Caco-2 (cell line): ENCODE measurements at regions not wholly inside any gene's neighbourhood (a gene's known extent, or its start where the extent isn't known, plus 50 kb on each side); places are given as distances from the start of the nearest gene placed in this dataset.

Experiments
- BruUV-seq: library from RNA; stranded (reverse); fragments of 400-500 nt; replicated peaks from 2 replicates; lab custom pipeline; 2021; lab: Mats Ljungman, UMichigan
- CTCF ChIA-PET: fragments of 300-600 bp; sonication (Branson Sonifier 250); formaldehyde crosslinking; loops from one replicate; lab custom pipeline; 2022; ENCODE audit warnings: antibody characterized with exemption; lab: Charles Lee
- POLR2A ChIA-PET: fragments of 300-600 bp; sonication (Branson Sonifier 250); formaldehyde crosslinking; loops from one replicate; lab custom pipeline; 2022; ENCODE audit warnings: antibody characterized with exemption; lab: Charles Lee
- DNase-seq, 2 experiments: peaks; one replicate each; pipeline versions ENCODE4 v3.0.0 to v3.0.0-alpha.2; 2020 to 2022
- H3K27me3 ChIP-seq: replicated peaks from 2 replicates; pipeline ENCODE4 v1.6.0; 2011; ENCODE audit warnings: low read length; ENCODE audit not compliant: control insufficient read depth, insufficient read depth
- H3K36me3 ChIP-seq: 2 replicates; pipeline ENCODE4 v1.5.1; 2011; ENCODE audit warnings: low read length; ENCODE audit not compliant: control insufficient read depth, insufficient read depth
- H3K4me1 ChIP-seq: fragments of 250-450 bp; sonication (Bioruptor Pico); 2 replicates; pipeline ENCODE4 v1.5.1; 2020; ENCODE audit warnings: mild to moderate bottlenecking
- H3K4me3 ChIP-seq: 2 replicates; pipeline ENCODE4 v1.5.1; 2011; ENCODE audit warnings: low read depth, mild to moderate bottlenecking, control low read depth, low read length
- H3K9me3 ChIP-seq: fragments of 250-450 bp; sonication (Bioruptor Pico); 2 replicates; pipeline ENCODE4 v1.5.1; 2020; ENCODE audit warnings: mild to moderate bottlenecking, moderate library complexity
- H3K27ac Mint-ChIP-seq: one replicate; pipeline ENCODE4 v1.8.0; 2022; ENCODE audit warnings: mixed read lengths; ENCODE audit not compliant: unreplicated experiment
- H3K27me3 Mint-ChIP-seq: one replicate; pipeline ENCODE4 v1.8.0; 2022; ENCODE audit warnings: mixed read lengths; ENCODE audit not compliant: insufficient read depth, unreplicated experiment
- H3K36me3 Mint-ChIP-seq: one replicate; pipeline ENCODE4 v1.8.0; 2022; ENCODE audit warnings: mild to moderate bottlenecking, mixed read lengths; ENCODE audit not compliant: insufficient read depth, unreplicated experiment
- H3K4me1 Mint-ChIP-seq: one replicate; pipeline ENCODE4 v1.8.0; 2022; ENCODE audit warnings: low read depth, mixed read lengths; ENCODE audit not compliant: unreplicated experiment
- H3K4me3 Mint-ChIP-seq: one replicate; pipeline ENCODE4 v1.8.0; 2022; ENCODE audit warnings: mild to moderate bottlenecking, moderate library complexity, mixed read lengths; ENCODE audit not compliant: unreplicated experiment
- H3K9me3 Mint-ChIP-seq: one replicate; pipeline ENCODE4 v1.8.0; 2022; ENCODE audit warnings: mixed read lengths; ENCODE audit not compliant: unreplicated experiment
- intact Hi-C: fragments of 100-400 bp; cut with micrococcal nuclease; formaldehyde crosslinking; loops from one replicate; pipeline ENCODE4 v1.10.0; 2022; ENCODE audit not compliant: unreplicated experiment
- TF ChIP-seq, protein P1 (sequence below), 2 experiments: fragments of 200-600 bp in 1 of 2; IDR thresholded peaks; 1 replicate in 1 of 2; 2 replicates in 1 of 2; pipeline versions ENCODE4 v1.5.1 to v1.8.0; 2011 to 2022; ENCODE audit warnings: antibody characterized with exemption in 1 of 2, control low read depth in 1 of 2, inconsistent platforms in 1 of 2, low read depth in 1 of 2, low read length in 1 of 2, mild to moderate bottlenecking in 1 of 2, moderate library complexity in 1 of 2; ENCODE audit not compliant: insufficient read depth in 1 of 2, severe bottlenecking in 1 of 2, unreplicated experiment in 1 of 2

DNA sequence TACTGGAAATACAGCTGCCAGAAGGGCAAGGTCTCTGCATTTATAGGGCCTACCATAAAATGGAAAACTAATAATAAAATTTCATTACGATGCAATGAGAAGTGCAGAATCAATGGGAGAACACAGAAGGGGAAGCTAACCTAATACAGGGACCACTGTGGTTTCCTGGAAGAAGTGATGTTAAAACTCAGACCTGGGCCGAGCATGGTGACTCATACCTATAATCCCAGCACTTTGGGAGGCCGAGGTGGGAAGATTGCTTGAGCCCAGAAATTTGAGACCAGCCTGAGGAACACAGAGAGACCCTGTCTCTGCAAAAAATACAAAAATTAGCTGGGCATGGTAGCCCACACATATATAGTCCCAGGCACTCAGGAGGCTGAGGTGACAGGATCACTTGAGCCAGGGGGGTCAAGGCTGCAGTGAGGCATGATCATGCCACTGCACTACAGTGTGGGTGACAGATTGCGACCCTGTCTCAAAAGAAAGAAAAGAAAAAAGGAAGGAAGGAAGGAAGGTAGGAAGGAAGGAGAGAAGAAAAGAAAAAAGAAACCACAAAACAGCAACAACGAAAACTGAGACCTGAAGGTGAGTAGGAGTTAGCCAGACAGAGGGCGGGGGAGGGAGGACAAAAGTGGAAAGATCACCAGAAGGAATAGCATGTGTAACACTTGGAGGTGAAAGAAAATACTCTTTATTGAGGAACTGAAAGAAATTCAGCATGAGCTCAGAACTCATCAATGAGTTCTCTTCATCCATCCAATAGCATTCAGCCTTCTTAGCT lies 58.3 kb upstream of the DTNA start:
- Mint-ChIP-seq H3K4me3 (no peak overlapping the region), H3K36me3 (no peaks in the 10 kb centered on the region), H3K4me1 (peaks cover 8% of the 10 kb centered on the region), H3K27ac (no peak overlapping the region), H3K27me3 (no peaks in the 10 kb centered on the region), H3K9me3 (no peaks in the 10 kb centered on the region)
- POLR2A ChIA-PET, result no interaction called here
- no peak overlapping the region for H3K4me3 ChIP-seq
- no peaks in the 10 kb centered on the region for H3K27me3 ChIP-seq
- H3K4me1 ChIP-seq, result no peaks in the 10 kb centered on the region
- H3K36me3 ChIP-seq, result no peaks in the 10 kb centered on the region
- intact Hi-C loops, result no loop called here
- CTCF ChIA-PET, result no interaction called here
- BruUV-seq, result no TSS peak
- no peaks in the 10 kb centered on the region for H3K9me3 ChIP-seq
- TF ChIP-seq, protein P1, sequence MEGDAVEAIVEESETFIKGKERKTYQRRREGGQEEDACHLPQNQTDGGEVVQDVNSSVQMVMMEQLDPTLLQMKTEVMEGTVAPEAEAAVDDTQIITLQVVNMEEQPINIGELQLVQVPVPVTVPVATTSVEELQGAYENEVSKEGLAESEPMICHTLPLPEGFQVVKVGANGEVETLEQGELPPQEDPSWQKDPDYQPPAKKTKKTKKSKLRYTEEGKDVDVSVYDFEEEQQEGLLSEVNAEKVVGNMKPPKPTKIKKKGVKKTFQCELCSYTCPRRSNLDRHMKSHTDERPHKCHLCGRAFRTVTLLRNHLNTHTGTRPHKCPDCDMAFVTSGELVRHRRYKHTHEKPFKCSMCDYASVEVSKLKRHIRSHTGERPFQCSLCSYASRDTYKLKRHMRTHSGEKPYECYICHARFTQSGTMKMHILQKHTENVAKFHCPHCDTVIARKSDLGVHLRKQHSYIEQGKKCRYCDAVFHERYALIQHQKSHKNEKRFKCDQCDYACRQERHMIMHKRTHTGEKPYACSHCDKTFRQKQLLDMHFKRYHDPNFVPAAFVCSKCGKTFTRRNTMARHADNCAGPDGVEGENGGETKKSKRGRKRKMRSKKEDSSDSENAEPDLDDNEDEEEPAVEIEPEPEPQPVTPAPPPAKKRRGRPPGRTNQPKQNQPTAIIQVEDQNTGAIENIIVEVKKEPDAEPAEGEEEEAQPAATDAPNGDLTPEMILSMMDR (IDR thresholded peaks at IDR 0.05; ENCODE audit: insufficient read depth in 1 of 2, low read depth in 1 of 2, low read length in 1 of 2, severe bottlenecking in 1 of 2, unreplicated experiment in 1 of 2), result no peak
- DNase-seq, result no peak

DNA sequence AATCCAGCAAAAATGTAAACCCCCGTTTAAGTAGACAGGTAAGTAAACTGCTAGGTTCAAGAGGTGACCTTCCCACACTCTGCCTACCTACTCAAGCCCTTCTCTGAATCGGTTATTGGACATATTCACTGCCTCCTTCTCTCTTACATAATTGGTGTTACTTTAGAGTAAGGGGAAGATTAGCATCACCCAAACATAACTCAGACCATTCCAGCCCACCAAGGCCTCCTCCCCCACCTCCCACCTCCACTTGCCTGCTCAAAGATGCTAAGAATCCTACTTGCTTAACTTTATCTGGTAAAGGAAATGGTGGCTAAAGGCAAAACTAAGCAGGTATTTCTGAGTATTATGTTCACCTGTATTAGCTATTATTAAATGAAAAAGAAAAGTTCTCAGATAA lies 55.0 kb upstream of the DTNA start:
- Mint-ChIP-seq H3K27ac (no peak overlapping the region), H3K4me3 (no peak overlapping the region), H3K9me3 (no peaks in the 10 kb centered on the region), H3K27me3 (no peaks in the 10 kb centered on the region), H3K4me1 (peaks cover 6% of the 10 kb centered on the region), H3K36me3 (no peaks in the 10 kb centered on the region)
- TF ChIP-seq, protein P1 (IDR thresholded peaks at IDR 0.05; ENCODE audit: insufficient read depth in 1 of 2, low read depth in 1 of 2, low read length in 1 of 2, severe bottlenecking in 1 of 2, unreplicated experiment in 1 of 2), result no peak
- Histone ChIP-seq H3K36me3 (no peaks in the 10 kb centered on the region), H3K4me3 (no peak overlapping the region), H3K9me3 (no peaks in the 10 kb centered on the region), H3K27me3 (no peaks in the 10 kb centered on the region), H3K4me1 (no peaks in the 10 kb centered on the region)
- no peak for DNase-seq
- ChIA-PET POLR2A (no interaction called here), CTCF (no interaction called here)
- no TSS peak for BruUV-seq
- intact Hi-C loops, result no loop called here

DNA sequence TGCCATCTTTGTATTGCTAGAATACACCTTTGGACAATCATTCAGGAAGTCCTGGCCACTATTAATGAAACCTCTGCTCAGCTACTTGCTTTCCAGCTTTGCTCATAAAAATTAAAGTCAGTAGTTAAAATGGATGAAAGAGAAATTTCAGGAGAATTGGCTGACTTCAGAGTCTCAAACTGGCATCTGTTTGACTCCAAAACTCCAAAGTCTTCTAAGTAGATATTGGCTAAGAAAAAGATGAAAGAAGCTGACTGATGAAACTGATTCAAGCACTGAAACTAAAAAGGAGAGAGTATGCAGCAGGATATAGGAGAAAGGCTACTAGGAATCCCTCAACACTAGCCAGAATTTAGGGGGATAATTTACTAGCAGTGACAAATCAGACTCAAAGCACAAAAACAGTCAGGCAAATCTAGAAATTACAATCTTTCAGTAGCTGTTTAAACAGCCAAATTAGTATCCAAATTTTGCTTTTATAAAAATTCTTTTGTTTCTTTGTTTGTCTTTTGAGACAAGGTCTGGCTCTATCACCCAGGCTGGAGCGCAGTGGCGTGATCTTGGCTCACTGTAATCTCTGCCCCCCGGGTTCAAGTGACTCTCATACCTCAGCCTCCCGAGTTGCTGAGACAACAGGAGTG lies 52.1 kb upstream of the DTNA start:
- H3K4me1 Mint-ChIP-seq, result peaks cover 6% of the 10 kb centered on the region
- no peaks in the 10 kb centered on the region for H3K36me3 Mint-ChIP-seq
- H3K27me3 Mint-ChIP-seq, result no peaks in the 10 kb centered on the region
- no peaks in the 10 kb centered on the region for H3K9me3 Mint-ChIP-seq
- no peak for DNase-seq
- POLR2A ChIA-PET, result interaction anchor here (0.5 kb wide), 1 partner anchor 110 kb away, joined by 5 read pairs; no protein-coding TSS in a partner anchor
- H3K9me3 ChIP-seq, result no peaks in the 10 kb centered on the region
- TF ChIP-seq, protein P1 (IDR thresholded peaks at IDR 0.05; ENCODE audit: insufficient read depth in 1 of 2, low read depth in 1 of 2, low read length in 1 of 2, severe bottlenecking in 1 of 2, unreplicated experiment in 1 of 2), result no peak
- no peak overlapping the region for H3K4me3 Mint-ChIP-seq
- CTCF ChIA-PET, result no interaction called here
- no peak overlapping the region for H3K27ac Mint-ChIP-seq
- H3K36me3 ChIP-seq, result no peaks in the 10 kb centered on the region
- intact Hi-C loops, result no loop called here
- BruUV-seq, result no TSS peak
- no peaks in the 10 kb centered on the region for H3K4me1 ChIP-seq
- no peaks in the 10 kb centered on the region for H3K27me3 ChIP-seq
- H3K4me3 ChIP-seq, result no peak overlapping the region
